ENCODE measurements at regions not wholly inside any gene's neighbourhood (a gene's known extent, or its start where the extent isn't known, plus 50 kb on each side); places are given as distances from the start of the nearest gene placed in this dataset.

DNA sequence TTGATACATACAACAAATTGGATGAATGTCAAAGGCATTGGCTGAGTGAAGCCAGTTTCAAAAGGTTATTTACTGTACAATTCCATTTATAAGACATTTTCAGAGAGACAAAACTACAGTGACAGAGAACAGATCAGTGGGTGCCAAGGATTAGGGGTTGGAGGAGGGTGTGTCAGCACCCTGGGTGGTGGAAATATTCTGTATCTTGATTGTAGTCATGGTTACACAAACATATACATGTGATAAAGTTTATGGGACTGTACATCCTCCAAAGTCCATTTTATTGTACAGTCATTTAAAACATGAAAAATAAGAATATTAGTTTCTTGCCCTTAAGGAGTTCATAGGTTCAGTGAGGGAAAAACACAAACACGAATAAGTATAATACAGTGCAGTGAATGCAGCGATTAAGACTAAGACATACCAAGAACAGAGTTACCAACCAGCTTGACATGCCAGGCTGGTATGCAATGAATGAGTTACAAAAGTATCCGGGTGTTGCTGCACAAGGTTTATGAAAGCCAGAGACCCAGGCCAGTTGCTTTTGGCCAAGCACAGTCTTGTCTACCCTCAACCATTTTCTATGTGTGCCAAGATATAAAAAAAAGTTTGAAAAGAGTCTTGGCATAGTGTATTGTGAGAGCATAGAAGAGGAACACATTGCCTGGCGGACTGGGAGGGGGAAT, 123.6 kb downstream of the MSL3 start:
- Histone ChIP-seq H2BK15ac (ENCODE audit: low read depth, low read length) (no peak overlapping the region), H4K20me1 (ENCODE audit: insufficient read depth, low read length) (no peaks in the 10 kb centered on the region), H2BK120ac (ENCODE audit: low read depth, low read length) (no peak overlapping the region), H3K23ac (ENCODE audit: low read depth, low read length) (no peak overlapping the region), H2AK9ac (replicated peaks; ENCODE audit: low read depth, low read length, poor library complexity) (no peak overlapping the region), H3K79me1 (ENCODE audit: low read depth in 1 of 2, low read length in 2 of 2) (no peaks in the 10 kb centered on the region), H3K9ac (ENCODE audit: low read depth, low read length) (no peak overlapping the region), H3K4me3 (ENCODE audit: insufficient read depth, low read depth, low read length) (no peak overlapping the region), H3K4me1 (ENCODE audit: control insufficient read depth, insufficient read depth, low read length) (no peaks in the 10 kb centered on the region), H3K14ac (replicated peaks; ENCODE audit: low read depth, low read length) (no peak overlapping the region), H3K4ac (ENCODE audit: low read depth, low read length) (no peak overlapping the region), H3K27ac (ENCODE audit: insufficient read depth, low read length) (no peak overlapping the region), H3K27me3 (ENCODE audit: control insufficient read depth, insufficient read depth, low read length) (no peaks in the 10 kb centered on the region), H4K8ac (ENCODE audit: low read depth in 2 of 2, low read length in 2 of 2) (no peak overlapping the region), H3K9me3 (ENCODE audit: control insufficient read depth, insufficient read depth, low read length) (no peaks in the 10 kb centered on the region), H2BK5ac (ENCODE audit: low read depth, low read length, poor library complexity, severe bottlenecking) (no peak overlapping the region), H3K9me1 (ENCODE audit: insufficient read depth, low read length) (no peaks in the 10 kb centered on the region), H2AK5ac (ENCODE audit: low read depth, low read length) (no peak overlapping the region), H3K36me3 (ENCODE audit: control insufficient read depth, insufficient read depth, low read length) (no peaks in the 10 kb centered on the region), H3K56ac (ENCODE audit: extremely low read depth, insufficient read depth, low read length) (no peak overlapping the region), H2AFZ (replicated peaks; ENCODE audit: low read length, poor library complexity) (no peak overlapping the region), H3K18ac (ENCODE audit: low read depth, low read length) (no peak overlapping the region), H3K4me2 (ENCODE audit: low read depth, low read length) (no peak overlapping the region), H4K91ac (ENCODE audit: insufficient read depth, low read depth, low read length) (no peak overlapping the region), H4K5ac (ENCODE audit: low read depth, low read length) (no peak overlapping the region), H2BK20ac (ENCODE audit: low read depth, low read length) (no peak overlapping the region)
- POLR2A ChIA-PET (ENCODE audit: unreplicated experiment), result no interaction called here
- CTCF ChIA-PET, result no interaction called here
- dilution Hi-C loops (cut with HindIII; ENCODE audit: low sequenced_read_pairs, unreplicated experiment), result no loop called here
- in situ Hi-C loops (cut with MboI; ENCODE audit: low sequenced_read_pairs), result no loop called here
- no TSS peak for BruUV-seq (replicated peaks)
- intact Hi-C loops (cut with micrococcal nuclease), result no loop called here
- DNase-seq, result no peak
- no peak for TF ChIP-seq MAFK (IDR thresholded peaks at IDR 0.05; ENCODE audit: low read depth, low read length)
- TF ChIP-seq CHD1 (IDR thresholded peaks at IDR 0.05; ENCODE audit: low read depth, low read length), result no peak
- TF ChIP-seq FOS (IDR thresholded peaks at IDR 0.05; ENCODE audit: low read depth, low read length), result no peak
- TF ChIP-seq, protein P1, sequence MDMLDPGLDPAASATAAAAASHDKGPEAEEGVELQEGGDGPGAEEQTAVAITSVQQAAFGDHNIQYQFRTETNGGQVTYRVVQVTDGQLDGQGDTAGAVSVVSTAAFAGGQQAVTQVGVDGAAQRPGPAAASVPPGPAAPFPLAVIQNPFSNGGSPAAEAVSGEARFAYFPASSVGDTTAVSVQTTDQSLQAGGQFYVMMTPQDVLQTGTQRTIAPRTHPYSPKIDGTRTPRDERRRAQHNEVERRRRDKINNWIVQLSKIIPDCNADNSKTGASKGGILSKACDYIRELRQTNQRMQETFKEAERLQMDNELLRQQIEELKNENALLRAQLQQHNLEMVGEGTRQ (IDR thresholded peaks at IDR 0.05; ENCODE audit: low read depth, low read length), result no peak
- WGBS, 2 experiments (ENCODE audit: extremely low coverage in 2 of 2, insufficient read length in 1 of 2), result no CpG with 5 or more reads among the region's 4 CpGs
- ATAC-seq (ENCODE audit: low read depth), result no peak

Data from IMR-90 (cell line).